ENCODE measurements at regions not wholly inside any gene's neighbourhood (a gene's known extent, or its start where the extent isn't known, plus 50 kb on each side); places are given as distances from the start of the nearest gene placed in this dataset.

DNA sequence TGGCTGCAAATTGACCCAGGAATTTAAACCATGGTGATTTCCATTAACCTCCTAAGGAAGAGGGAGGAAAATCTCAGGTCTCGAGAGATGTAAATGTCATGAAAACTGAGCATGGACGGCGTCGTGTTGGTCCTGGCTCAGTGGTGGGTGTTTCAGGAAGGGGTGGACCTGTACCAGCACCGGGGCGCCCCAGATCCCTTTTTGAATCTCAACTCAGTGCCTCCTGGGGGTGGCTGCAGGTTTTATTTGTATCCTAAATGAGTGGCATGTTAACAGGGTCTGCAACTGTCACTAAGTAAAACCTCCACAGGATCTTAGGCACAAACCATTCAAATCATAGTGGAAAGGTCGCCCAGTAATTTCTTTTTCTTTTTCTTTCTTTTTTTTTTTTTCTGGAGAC is 101.3 kb downstream of the ASCL4 start:
- Histone ChIP-seq H2AFZ (replicated peaks; ENCODE audit: low read length, poor library complexity) (no peak overlapping the region), H2BK20ac (ENCODE audit: low read depth, low read length) (no peak overlapping the region), H2AK9ac (replicated peaks; ENCODE audit: low read depth, low read length, poor library complexity) (no peak overlapping the region), H3K9me1 (ENCODE audit: insufficient read depth, low read length) (no peaks in the 10 kb centered on the region), H3K36me3 (ENCODE audit: control insufficient read depth, insufficient read depth, low read length) (no peaks in the 10 kb centered on the region), H2BK120ac (ENCODE audit: low read depth, low read length) (no peak overlapping the region), H3K4ac (ENCODE audit: low read depth, low read length) (no peak overlapping the region), H3K27me3 (ENCODE audit: control insufficient read depth, insufficient read depth, low read length) (no peaks in the 10 kb centered on the region), H3K23ac (ENCODE audit: low read depth, low read length) (no peak overlapping the region), H3K18ac (ENCODE audit: low read depth, low read length) (no peak overlapping the region), H3K79me1 (ENCODE audit: low read depth in 1 of 2, low read length in 2 of 2) (no peaks in the 10 kb centered on the region), H3K27ac (ENCODE audit: insufficient read depth, low read length) (no peak overlapping the region), H2AK5ac (ENCODE audit: low read depth, low read length) (no peak overlapping the region), H4K8ac (ENCODE audit: low read depth in 2 of 2, low read length in 2 of 2) (no peak overlapping the region), H4K5ac (ENCODE audit: low read depth, low read length) (no peak overlapping the region), H3K4me1 (ENCODE audit: control insufficient read depth, insufficient read depth, low read length) (no peaks in the 10 kb centered on the region), H2BK5ac (ENCODE audit: low read depth, low read length, poor library complexity, severe bottlenecking) (no peak overlapping the region), H3K14ac (replicated peaks; ENCODE audit: low read depth, low read length) (no peak overlapping the region), H4K91ac (ENCODE audit: insufficient read depth, low read depth, low read length) (no peak overlapping the region), H3K56ac (ENCODE audit: extremely low read depth, insufficient read depth, low read length) (no peak overlapping the region), H3K9ac (ENCODE audit: low read depth, low read length) (no peak overlapping the region), H3K4me3 (ENCODE audit: insufficient read depth, low read depth, low read length) (no peak overlapping the region), H2BK15ac (ENCODE audit: low read depth, low read length) (no peak overlapping the region), H4K20me1 (ENCODE audit: insufficient read depth, low read length) (no peaks in the 10 kb centered on the region), H3K4me2 (ENCODE audit: low read depth, low read length) (no peak overlapping the region), H3K9me3 (ENCODE audit: control insufficient read depth, insufficient read depth, low read length) (no peaks in the 10 kb centered on the region)
- in situ Hi-C loops (cut with MboI; ENCODE audit: low sequenced_read_pairs) = loop anchor here (25.0 kb wide), 1 partner anchor 738 kb away; no protein-coding TSS in a partner anchor
- dilution Hi-C loops (cut with HindIII; ENCODE audit: low sequenced_read_pairs, unreplicated experiment) = no loop called here
- no peak for TF ChIP-seq MAFK (IDR thresholded peaks at IDR 0.05; ENCODE audit: low read depth, low read length)
- TF ChIP-seq CEBPB (IDR thresholded peaks at IDR 0.05; ENCODE audit: low read depth, low read length) = no peak
- TF ChIP-seq RFX5 (IDR thresholded peaks at IDR 0.05; ENCODE audit: low read depth, low read length) = no peak
- no peak for TF ChIP-seq MXI1 (IDR thresholded peaks at IDR 0.05; ENCODE audit: borderline replicate concordance, low read depth, low read length)
- TF ChIP-seq USF2 (IDR thresholded peaks at IDR 0.05; ENCODE audit: low read depth, low read length) = no peak
- TF ChIP-seq RAD21 (IDR thresholded peaks at IDR 0.05; ENCODE audit: low read length) = no peak
- TF ChIP-seq CHD1 (IDR thresholded peaks at IDR 0.05; ENCODE audit: low read depth, low read length) = no peak
- TF ChIP-seq, protein P1, sequence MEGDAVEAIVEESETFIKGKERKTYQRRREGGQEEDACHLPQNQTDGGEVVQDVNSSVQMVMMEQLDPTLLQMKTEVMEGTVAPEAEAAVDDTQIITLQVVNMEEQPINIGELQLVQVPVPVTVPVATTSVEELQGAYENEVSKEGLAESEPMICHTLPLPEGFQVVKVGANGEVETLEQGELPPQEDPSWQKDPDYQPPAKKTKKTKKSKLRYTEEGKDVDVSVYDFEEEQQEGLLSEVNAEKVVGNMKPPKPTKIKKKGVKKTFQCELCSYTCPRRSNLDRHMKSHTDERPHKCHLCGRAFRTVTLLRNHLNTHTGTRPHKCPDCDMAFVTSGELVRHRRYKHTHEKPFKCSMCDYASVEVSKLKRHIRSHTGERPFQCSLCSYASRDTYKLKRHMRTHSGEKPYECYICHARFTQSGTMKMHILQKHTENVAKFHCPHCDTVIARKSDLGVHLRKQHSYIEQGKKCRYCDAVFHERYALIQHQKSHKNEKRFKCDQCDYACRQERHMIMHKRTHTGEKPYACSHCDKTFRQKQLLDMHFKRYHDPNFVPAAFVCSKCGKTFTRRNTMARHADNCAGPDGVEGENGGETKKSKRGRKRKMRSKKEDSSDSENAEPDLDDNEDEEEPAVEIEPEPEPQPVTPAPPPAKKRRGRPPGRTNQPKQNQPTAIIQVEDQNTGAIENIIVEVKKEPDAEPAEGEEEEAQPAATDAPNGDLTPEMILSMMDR (conservative IDR thresholded peaks at IDR 0.05; ENCODE audit: low read depth, low read length) = no peak
- TF ChIP-seq MAZ (IDR thresholded peaks at IDR 0.05; ENCODE audit: borderline replicate concordance, low read depth, low read length) = no peak
- no peak for TF ChIP-seq NFE2L2 (IDR thresholded peaks at IDR 0.05; ENCODE audit: low read depth, low read length)
- no peak for DNase-seq
- WGBS, 2 experiments (ENCODE audit: extremely low coverage in 2 of 2, insufficient read length in 1 of 2) = 57% methylated on average over 1 of the region's 7 CpGs; no CpG with 5 or more reads in 1 of the 2 experiments
- intact Hi-C loops (cut with micrococcal nuclease) = no loop called here
- CTCF ChIA-PET = no interaction called here
- no TSS peak for BruUV-seq (replicated peaks)
- POLR2A ChIA-PET (ENCODE audit: unreplicated experiment) = no interaction called here
- ATAC-seq (ENCODE audit: low read depth) = no peak

Measured in IMR-90 (cell line).